Thoracic aorta (tissue), 2 donors: ENCODE measurements at regions not wholly inside any gene's neighbourhood (a gene's known extent, or its start where the extent isn't known, plus 50 kb on each side); places are given as distances from the start of the nearest gene placed in this dataset.

Experiments used
- ATAC-seq: fragments of 150-250 bp; one replicate; pipeline ENCODE4 v1.8.0; 2017; ENCODE audit warnings: low read depth; ENCODE audit not compliant: insufficient number of reproducible peaks, low FRiP score
- DNase-seq: peaks from one replicate; pipeline ENCODE4 v3.0.0-alpha.2; 2020; ENCODE audit warnings: low spot score
- H3K27ac ChIP-seq, 2 donors: fragments of 200-600 bp; sonication (generic); 1 replicate in 1 of 2; 2 replicates in 1 of 2; pipeline ENCODE4 v1.5.1; 2016; ENCODE audit warnings: mild to moderate bottlenecking in 2 of 2, moderate library complexity in 2 of 2
- H3K27me3 ChIP-seq: fragments of 200-600 bp; sonication (generic); replicated peaks from 2 replicates; pipeline ENCODE4 v1.6.0; 2016; ENCODE audit warnings: mild to moderate bottlenecking; ENCODE audit not compliant: insufficient read depth
- H3K36me3 ChIP-seq: fragments of 200-600 bp; sonication (generic); one replicate; pipeline ENCODE4 v1.5.1; 2016
- H3K4me1 ChIP-seq, 2 donors: fragments of 200-600 bp; sonication (generic); 1 replicate in 1 of 2; 2 replicates in 1 of 2; pipeline versions ENCODE4 v1.5.1 to v1.6.0; 2016; ENCODE audit warnings: low read depth in 2 of 2, mild to moderate bottlenecking in 1 of 2; ENCODE audit not compliant: control insufficient read depth in 1 of 2
- H3K4me3 ChIP-seq: fragments of 200-600 bp; sonication (generic); 2 replicates; pipeline ENCODE4 v1.5.1; 2016; ENCODE audit warnings: mild to moderate bottlenecking
- H3K9me3 ChIP-seq: fragments of 200-600 bp; sonication (generic); 2 replicates; pipeline ENCODE4 v1.5.1; 2016
- CTCF ChIP-seq: fragments of 200-600 bp; sonication (generic); IDR thresholded peaks from one replicate; pipeline ENCODE4 v1.5.1; 2019; ENCODE audit warnings: antibody characterized with exemption

DNA sequence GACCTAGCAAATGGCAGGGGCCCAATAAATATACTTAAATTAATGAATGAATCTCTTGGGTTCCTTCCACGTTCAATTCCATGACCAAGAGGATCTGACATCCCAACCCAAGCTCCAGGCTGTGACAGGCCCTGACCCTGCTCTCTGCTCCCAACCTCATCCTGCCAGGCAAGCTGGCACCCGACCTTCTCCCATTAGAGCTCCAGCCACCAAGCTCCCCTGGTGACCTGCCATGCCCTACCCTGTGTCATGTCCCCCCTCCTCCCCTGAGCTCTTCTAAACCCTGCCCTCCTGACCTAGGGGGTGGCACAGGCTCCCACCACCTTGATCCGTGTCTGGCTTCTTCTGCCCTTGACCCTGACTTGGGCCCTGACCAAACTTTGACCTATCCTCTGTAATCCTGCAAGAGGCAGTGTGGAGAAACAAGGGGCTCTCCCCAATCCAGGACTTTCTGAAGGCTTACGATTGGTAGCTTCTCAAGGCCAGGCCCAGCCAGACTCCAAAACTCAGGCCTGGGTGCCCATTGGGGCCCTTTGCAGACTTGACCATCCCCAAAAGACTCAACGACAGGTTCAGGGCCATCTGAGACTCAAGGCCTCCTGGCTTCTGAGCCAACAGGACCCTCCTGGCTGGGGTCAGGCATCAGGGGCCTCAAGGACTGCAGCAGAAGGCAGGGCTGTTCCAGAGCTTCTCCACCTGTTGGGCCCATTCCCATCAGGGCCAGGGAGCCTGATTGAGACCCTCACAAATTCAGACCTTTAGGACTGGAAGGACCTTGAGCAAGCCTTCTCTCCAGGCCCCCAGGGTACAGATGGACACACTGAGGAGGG, 249.0 kb downstream of the PTPRU start:
- ATAC-seq: no peak

GRCh38 chr1:29482991-29483390, 246.7 kb downstream of the PTPRU start:
- Histone ChIP-seq H3K4me1 (no peaks in the 10 kb centered on the region), H3K36me3 (no peaks in the 10 kb centered on the region), H3K27ac (no peak overlapping the region), H3K27me3 (no peaks in the 10 kb centered on the region), H3K9me3 (no peaks in the 10 kb centered on the region), H3K4me3 (no peak overlapping the region)
- TF ChIP-seq CTCF: no peak
- DNase-seq (no peak), ATAC-seq (no peak)

More for the DNA sequence above, 249.0 kb downstream of the PTPRU start:
- no peak for TF ChIP-seq CTCF
- Histone ChIP-seq H3K9me3 (no peaks in the 10 kb centered on the region), H3K27me3 (no peaks in the 10 kb centered on the region), H3K36me3 (no peaks in the 10 kb centered on the region), H3K4me3 (no peak overlapping the region), H3K4me1 (no peaks in the 10 kb centered on the region), H3K27ac (no peak overlapping the region)
- DNase-seq: no peak

- Histone ChIP-seq H3K9me3 (no peaks in the 10 kb centered on the region), H3K4me3 (no peak overlapping the region), H3K4me1 (no peaks in the 10 kb centered on the region), H3K36me3 (no peaks in the 10 kb centered on the region), H3K27me3 (no peaks in the 10 kb centered on the region), H3K27ac (no peak overlapping the region)
- DNase-seq (no peak), ATAC-seq (no peak)
- no peak for TF ChIP-seq CTCF
Observed at GRCh38 chr1:29482064-29482463, 245.7 kb downstream of the PTPRU start.

DNA sequence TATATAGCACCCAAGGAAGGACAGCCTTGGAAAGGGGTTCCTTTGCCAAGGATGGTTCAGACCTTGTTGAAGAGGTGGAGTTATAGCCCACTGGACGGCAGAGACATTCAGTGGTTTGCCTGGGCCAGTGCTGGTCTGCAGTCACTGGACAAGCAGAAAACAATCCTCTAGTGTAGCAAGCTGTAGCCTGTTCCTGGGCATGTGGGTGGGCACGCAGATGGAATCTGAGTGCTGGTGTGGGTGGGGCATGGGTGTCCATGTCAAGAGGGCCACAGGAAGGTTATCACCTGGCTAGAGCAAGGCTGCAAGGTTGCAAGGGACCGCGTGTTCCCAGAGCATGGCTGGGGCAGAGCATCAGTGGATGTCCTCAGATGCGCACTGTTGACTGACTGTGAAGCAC, 244.7 kb downstream of the PTPRU start:
- Histone ChIP-seq H3K4me1 (no peaks in the 10 kb centered on the region), H3K4me3 (no peak overlapping the region), H3K27me3 (no peaks in the 10 kb centered on the region), H3K27ac (no peak overlapping the region), H3K9me3 (no peaks in the 10 kb centered on the region), H3K36me3 (no peaks in the 10 kb centered on the region)
- ATAC-seq (no peak), DNase-seq (no peak)
- TF ChIP-seq CTCF: no peak

DNA sequence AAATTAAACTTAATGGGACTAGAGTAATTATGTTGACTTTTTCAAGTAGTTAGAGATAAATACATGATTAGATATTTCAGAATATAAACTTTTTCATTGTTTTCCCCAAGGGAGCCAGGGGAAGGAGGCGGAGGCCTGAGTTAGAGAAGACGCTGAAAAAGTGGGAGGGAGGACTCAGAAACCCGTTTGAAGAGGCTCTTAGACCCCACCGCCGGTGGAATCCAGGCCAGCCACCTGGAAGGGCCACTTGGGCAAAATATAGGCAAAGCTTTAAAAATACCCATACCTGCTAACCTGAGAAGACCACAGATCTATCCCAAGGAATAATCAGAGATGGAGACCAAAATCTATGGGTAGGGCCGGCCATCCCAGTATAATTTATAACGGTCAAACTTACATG, 242.6 kb downstream of the PTPRU start:
- H3K9me3 ChIP-seq: no peaks in the 10 kb centered on the region
- H3K4me3 ChIP-seq: no peak overlapping the region
- H3K4me1 ChIP-seq: no peaks in the 10 kb centered on the region
- no peaks in the 10 kb centered on the region for H3K36me3 ChIP-seq
- H3K27ac ChIP-seq: no peak overlapping the region
- DNase-seq (no peak), ATAC-seq (no peak)
- no peak for TF ChIP-seq CTCF
- no peaks in the 10 kb centered on the region for H3K27me3 ChIP-seq
